Muscle layer of colon (tissue), 2 donors: ENCODE measurements at regions not wholly inside any gene's neighbourhood (a gene's known extent, or its start where the extent isn't known, plus 50 kb on each side); places are given as distances from the start of the nearest gene placed in this dataset.
"Not testable (repeated sequence)": the region's sequence is repeated elsewhere in the genome, so short reads cannot be mapped to it uniquely, and the experiment has no call there.

Experiments
- H3K27ac ChIP-seq: one replicate; pipeline ENCODE4 v1.7.0; 2013; ENCODE audit warnings: low read depth, mild to moderate bottlenecking, low read length, moderate library complexity
- H3K27me3 ChIP-seq, 2 donors: one replicate each; pipeline ENCODE4 v1.7.0; 2013; ENCODE audit warnings: low read length in 2 of 2, mild to moderate bottlenecking in 2 of 2; ENCODE audit not compliant: insufficient read depth in 2 of 2, control insufficient read depth in 1 of 2
- H3K36me3 ChIP-seq: one replicate; pipeline ENCODE4 v1.7.0; 2013; ENCODE audit warnings: mild to moderate bottlenecking, low read length; ENCODE audit not compliant: insufficient read depth
- H3K4me1 ChIP-seq: one replicate; pipeline ENCODE4 v1.7.0; 2013; ENCODE audit warnings: mild to moderate bottlenecking, low read length; ENCODE audit not compliant: insufficient read depth
- H3K4me3 ChIP-seq, 2 donors: one replicate each; pipeline ENCODE4 v1.7.0; 2013; ENCODE audit warnings: low read length in 2 of 2, low read depth in 1 of 2, mild to moderate bottlenecking in 1 of 2, moderate library complexity in 1 of 2
- H3K9ac ChIP-seq: one replicate; pipeline ENCODE4 v1.7.0; 2013; ENCODE audit warnings: low read length
- H3K9me3 ChIP-seq: one replicate; pipeline ENCODE4 v1.7.0; 2013; ENCODE audit warnings: mild to moderate bottlenecking, low read length
- donor health status: abdominal sarcoma.
- donor health status: Adenocarcinoma of cecum.

DNA sequence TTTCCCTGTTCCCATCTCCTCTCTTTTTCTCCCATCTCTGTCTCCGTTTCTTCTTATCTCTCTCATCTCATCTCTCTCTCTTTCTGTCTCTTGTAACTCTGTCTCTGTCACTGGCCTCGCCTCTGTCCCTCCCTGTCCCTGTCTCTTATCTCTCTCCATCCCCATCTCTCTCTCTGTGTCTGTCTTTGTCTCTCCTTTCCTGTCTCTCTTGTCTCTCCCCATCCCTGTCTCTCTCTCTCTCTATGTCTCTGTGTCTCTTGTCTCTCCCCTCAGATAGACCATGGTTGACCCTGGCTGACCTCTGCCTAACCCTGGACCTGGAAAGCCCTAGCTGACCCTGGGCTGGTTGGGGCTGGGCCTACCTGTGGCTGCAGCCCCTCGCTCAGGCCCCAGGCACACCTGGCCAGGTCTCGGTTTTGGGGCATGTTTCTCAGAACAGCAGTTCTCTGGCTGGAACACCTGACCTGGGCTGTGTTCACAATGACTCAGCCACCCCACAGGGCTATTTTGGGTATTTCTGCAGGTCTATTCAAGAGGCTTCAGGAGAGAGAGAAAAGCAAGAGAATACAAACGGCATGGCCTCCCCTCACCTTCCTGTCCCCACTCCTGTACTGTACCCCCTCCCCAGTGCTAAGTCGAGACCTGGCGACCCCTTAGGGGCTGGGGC lies 174.4 kb downstream of the TMEM121 start:
- Histone ChIP-seq H3K9ac (no peak overlapping the region), H3K4me3 (no peak overlapping the region), H3K27me3 (no peaks in the 10 kb centered on the region), H3K27ac (no peak overlapping the region), H3K4me1 (no peaks in the 10 kb centered on the region), H3K36me3 (no peaks in the 10 kb centered on the region), H3K9me3 (no peaks in the 10 kb centered on the region)

DNA sequence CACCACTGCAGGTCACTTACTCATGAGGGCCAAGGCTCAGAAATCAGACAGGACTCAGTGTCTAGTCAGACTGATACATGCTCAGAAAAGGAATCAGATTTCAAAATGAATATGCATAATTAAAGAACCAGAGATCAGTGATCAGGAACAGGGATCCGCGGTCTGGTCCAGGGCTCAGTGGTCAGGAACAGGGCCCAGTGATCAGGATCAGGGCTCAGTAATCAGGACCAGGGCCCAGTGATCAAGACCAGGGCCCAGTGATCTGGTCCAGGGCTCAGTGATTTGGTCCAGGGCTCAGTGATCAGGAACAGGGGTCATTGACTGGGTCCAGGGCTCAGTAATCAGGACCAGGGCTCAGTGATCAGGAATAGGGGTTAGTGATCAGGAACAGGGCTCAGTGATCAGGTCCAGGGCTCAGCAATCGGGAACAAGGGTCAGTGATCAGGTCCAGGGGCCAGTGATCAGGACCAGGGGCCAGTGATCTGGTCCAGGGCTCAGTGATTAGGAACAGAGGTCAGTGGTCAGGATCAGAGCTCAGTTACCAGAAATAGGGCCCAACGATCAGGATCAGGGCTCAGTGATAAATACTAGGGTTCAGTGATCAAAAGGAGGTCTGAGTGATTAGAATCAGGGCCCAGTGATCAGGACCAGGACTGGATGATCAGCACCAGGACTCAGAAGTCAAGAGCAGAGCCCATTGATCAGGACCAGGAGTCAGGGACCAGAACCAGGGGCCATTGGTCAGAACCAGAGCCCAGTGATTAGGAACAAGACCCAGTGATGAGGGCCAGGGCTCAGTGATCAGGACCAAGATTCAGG lies 175.3 kb downstream of the TMEM121 start:
- Histone ChIP-seq H3K4me1 (no peaks in the 10 kb centered on the region), H3K9ac (no peak overlapping the region), H3K9me3 (no peaks in the 10 kb centered on the region), H3K4me3 (no peak overlapping the region), H3K36me3 (no peaks in the 10 kb centered on the region), H3K27ac (no peak overlapping the region), H3K27me3 (no peaks in the 10 kb centered on the region)

DNA sequence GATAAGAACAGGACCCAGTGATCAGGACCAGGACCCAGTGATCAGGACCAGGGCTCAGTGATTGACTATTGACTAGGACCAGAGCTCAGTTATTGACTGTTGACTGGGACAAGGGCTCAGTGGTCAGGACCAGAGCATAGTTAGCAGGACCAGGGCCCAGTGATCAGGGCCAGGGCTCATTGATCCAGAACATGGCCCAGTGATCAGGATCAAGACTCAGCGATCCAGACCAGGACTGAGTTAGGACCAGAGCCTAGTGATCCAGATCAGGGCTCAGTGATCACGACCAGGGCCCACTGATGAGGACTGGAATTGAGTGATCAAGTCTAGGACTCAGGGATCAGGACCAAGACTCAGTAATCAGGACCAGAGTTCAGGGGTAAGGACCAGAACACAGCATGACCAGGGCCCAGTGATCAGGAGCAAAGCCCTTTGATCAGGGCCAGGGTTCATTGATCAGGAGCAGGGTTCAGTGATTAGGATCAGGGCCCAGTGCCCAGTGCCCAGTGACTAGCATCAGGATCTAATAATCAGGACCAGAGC lies 176.0 kb downstream of the TMEM121 start:
- H3K27me3 ChIP-seq, result no peaks in the 10 kb centered on the region
- H3K9me3 ChIP-seq, result no peaks in the 10 kb centered on the region
- no peak overlapping the region for H3K27ac ChIP-seq
- H3K9ac ChIP-seq, result no peak overlapping the region
- H3K36me3 ChIP-seq, result no peaks in the 10 kb centered on the region
- H3K4me1 ChIP-seq, result no peaks in the 10 kb centered on the region
- H3K4me3 ChIP-seq, result no peak overlapping the region

DNA sequence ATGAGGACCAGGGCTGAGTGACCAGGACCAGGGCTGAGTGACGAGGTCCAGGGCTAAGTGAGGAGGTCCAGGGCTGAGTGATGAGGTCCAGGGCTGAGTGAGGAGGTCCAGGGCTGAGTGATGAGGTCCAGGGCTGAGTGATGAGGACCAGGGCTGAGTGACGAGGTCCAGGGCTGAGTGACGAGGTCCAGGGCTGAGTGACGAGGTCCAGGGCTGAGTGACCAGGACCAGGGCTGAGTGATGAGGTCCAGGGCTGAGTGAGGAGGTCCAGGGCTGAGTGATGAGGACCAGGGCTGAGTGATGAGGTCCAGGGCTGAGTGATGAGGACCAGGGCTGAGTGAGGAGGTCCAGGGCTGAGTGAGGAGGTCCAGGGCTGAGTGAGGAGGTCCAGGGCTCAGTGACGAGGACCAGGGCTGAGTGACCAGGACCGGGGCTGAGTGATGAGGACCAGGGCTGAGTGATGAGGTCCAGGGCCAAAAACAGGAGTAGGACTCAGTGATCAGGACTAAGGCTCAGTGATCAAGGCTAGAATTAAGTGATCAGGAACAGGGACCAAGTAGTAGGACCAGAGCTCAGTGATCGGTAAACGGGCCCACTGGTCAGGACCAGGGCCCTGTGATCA lies 176.8 kb downstream of the TMEM121 start:
- H3K4me1 ChIP-seq, H3K4me3 ChIP-seq, H3K36me3 ChIP-seq, H3K27ac ChIP-seq, H3K27me3 ChIP-seq, H3K9me3 ChIP-seq, H3K9ac ChIP-seq: not testable (repeated sequence)

DNA sequence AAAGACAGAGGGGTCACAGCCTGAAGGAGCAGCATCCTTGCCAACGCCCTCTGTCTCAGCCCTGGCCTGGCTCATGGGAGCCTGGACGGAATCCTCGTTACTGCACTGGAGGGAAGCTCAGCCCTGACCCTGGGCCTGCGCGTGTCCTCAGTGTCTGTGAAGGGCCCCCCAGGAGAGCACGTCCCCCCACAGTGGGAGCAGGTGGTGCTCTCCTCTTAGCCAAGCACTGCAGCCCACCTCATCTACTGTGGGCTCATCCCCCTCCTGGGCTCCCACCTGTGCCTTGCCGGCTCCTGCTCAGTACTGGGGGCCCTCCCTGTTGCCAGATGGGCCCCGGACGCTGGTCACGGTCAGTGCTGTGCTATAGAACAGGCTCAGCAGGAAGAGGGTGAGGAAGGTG lies 177.7 kb downstream of the TMEM121 start:
- not testable (repeated sequence) for H3K9me3 ChIP-seq, H3K4me1 ChIP-seq, H3K9ac ChIP-seq, H3K27me3 ChIP-seq, H3K27ac ChIP-seq, H3K4me3 ChIP-seq, H3K36me3 ChIP-seq

DNA sequence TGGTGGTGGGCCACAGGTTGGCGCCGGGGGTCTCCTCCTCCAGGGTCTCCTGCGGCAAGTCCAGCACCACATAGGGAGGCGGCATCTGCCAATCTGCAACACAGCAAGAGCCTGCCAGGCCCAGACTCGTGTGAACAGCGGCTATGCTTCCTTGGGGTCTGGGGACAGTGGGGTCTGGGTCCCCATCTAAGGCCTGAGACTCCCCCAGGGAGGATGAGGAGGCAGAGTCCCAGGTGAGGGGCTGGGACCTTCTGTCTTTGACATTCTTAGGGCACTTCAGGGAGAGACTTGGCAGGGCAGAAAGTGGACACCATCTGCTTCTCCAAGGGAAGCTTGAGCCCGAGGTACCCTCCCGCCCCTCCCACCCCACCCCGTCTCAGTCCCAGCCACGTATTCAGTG lies 178.1 kb downstream of the TMEM121 start:
- H3K27ac ChIP-seq, H3K9me3 ChIP-seq, H3K4me3 ChIP-seq: not testable (repeated sequence)

DNA sequence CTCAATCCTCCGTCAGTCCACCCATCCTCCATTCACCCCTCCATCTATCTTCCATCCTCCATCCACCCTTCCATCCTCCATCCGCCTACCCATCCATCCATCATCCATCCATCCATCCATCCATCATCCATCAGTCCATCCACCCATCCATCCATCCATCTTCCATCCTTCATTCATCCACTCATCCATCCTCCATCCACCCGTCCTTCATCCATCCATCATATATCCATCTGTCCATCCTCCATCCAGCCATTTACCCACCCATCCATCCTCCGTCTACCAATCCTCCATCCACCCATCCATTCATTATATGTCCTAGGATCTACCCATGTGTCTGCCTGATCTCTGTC lies 179.1 kb downstream of the TMEM121 start:
- H3K9me3 ChIP-seq, H3K27me3 ChIP-seq, H3K4me1 ChIP-seq, H3K36me3 ChIP-seq, H3K4me3 ChIP-seq, H3K9ac ChIP-seq, H3K27ac ChIP-seq: not testable (repeated sequence)

More for the DNA sequence above, 178.1 kb downstream of the TMEM121 start:
- H3K4me1 ChIP-seq, H3K27me3 ChIP-seq, H3K36me3 ChIP-seq, H3K9ac ChIP-seq: not testable (repeated sequence)

DNA sequence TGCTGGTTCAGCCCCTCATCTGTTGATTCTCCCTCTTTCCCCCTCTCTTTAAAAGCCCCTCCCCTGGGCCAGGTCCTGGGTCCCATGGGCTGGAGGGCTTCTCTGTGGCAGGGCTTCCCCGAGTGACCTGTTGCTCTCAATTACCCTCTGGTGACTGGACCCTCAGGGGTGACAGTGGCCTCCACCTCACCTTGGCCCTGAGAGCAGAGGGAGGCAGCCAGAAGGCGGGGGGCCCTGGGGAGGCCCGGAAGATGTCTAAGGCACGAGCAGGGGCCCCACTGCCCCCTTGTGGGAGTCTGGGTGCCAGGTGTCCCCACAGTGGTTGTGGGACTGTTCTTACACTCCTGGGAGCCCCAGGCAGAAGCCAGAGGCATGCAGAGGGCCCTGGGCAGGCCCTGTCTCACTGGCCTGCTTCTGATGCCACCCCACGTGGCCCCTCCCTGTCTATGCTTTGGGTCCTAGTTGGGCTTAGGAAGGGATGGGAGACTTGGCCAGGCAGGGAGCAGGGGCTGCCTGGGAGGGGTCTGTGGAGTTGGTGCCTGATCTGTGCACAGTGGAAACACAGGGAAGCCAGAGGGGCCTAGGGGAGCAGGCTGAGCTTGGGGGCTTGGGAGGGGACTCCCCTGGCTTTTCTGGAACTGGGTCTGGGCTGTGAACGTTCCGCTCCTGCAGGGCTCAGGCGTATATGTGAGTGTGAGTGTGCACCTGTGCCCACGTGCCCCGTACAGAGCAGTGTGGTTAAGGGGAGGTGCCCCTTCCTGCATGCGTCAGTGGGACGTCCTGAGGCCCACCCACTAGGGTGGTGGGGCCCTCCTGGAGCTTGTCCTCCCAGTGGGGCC lies 179.7 kb downstream of the TMEM121 start:
- not testable (repeated sequence) for H3K9ac ChIP-seq, H3K9me3 ChIP-seq, H3K27ac ChIP-seq, H3K27me3 ChIP-seq, H3K4me1 ChIP-seq, H3K4me3 ChIP-seq, H3K36me3 ChIP-seq

DNA sequence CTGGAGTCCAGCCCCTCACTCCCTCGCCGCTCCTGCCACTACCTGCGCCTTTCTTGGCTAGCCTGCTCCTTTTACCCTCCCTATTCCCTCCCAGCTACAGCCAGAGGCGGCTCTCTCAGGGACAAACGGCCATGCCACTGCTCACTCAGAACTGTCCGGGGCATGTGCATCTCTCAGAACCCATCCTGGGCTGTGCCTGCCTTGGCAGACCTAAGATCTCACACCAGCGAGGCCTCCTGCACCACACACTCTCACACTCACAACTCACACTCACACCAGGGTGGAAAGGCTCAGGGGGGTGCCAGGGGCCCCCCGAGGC lies 180.3 kb downstream of the TMEM121 start:
- not testable (repeated sequence) for H3K9ac ChIP-seq, H3K4me3 ChIP-seq, H3K9me3 ChIP-seq, H3K27ac ChIP-seq, H3K36me3 ChIP-seq, H3K4me1 ChIP-seq, H3K27me3 ChIP-seq

DNA sequence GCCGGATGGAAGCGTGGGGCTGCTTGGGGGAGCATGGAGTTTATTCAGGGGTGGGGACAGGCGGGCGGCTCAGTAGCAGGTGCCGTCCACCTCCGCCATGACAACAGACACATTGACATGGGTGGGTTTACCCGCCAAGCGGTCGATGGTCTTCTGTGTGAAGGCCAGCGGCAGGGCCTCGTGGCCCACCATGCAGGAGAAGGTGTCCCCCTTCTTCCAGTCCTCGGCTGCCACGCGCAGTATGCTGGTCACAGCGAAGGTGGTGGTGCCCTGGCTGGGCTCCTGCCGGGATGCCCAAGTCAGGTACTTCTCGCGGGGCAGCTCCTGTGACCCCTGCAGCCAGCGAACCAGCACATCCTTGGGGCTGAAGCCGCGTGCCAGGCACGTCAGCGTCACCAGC lies 180.7 kb downstream of the TMEM121 start:
- not testable (repeated sequence) for H3K36me3 ChIP-seq, H3K27ac ChIP-seq

DNA sequence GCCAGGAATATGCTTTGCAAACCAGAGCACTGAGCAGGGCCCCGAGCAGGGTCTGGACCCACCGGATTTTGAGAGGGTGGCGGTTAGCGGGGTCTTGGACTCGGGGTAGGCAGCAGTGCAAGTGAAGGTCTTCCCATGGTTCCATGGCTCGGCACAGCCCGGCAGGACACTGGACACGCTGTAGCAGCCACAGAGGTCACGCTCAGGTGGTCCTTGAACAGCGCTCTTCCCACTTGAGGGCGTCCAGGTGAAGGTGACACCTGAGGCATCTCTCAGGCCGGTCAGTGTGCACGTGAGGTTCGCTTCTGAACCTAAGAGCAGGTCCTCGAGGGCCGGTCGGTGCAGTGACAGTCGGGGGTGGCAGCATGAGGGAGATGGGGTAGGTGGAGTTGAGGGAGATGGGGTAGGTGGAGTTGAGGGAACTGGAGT lies 181.4 kb downstream of the TMEM121 start:
- not testable (repeated sequence) for H3K9me3 ChIP-seq, H3K27ac ChIP-seq, H3K4me1 ChIP-seq

More for the DNA sequence above, 180.7 kb downstream of the TMEM121 start:
- not testable (repeated sequence) for H3K9ac ChIP-seq, H3K4me3 ChIP-seq, H3K9me3 ChIP-seq, H3K4me1 ChIP-seq, H3K27me3 ChIP-seq

More for the DNA sequence above, 181.4 kb downstream of the TMEM121 start:
- H3K4me3 ChIP-seq, H3K9ac ChIP-seq, H3K36me3 ChIP-seq, H3K27me3 ChIP-seq: not testable (repeated sequence)
